ENCODE measurements at regions not wholly inside any gene's neighbourhood (a gene's known extent, or its start where the extent isn't known, plus 50 kb on each side); places are given as distances from the start of the nearest gene placed in this dataset.

- no peak for DNase-seq (ENCODE audit: extremely low read depth, low read depth)
- no peak overlapping the region for H3K4me3 ChIP-seq (replicated peaks; ENCODE audit: low read depth, low read length)
- TF ChIP-seq CTCF (IDR thresholded peaks at IDR 0.05; ENCODE audit: low read depth, low read length, missing control alignments): no peak
These were observed 870.9 kb downstream of the GBE1 start for GRCh38 chr3:80890571-80890970.

GRCh38 chr3:80889535-80889934 lies 871.9 kb downstream of the GBE1 start:
- H3K4me3 ChIP-seq (replicated peaks; ENCODE audit: low read depth, low read length): no peak overlapping the region
- no peak for DNase-seq (ENCODE audit: extremely low read depth, low read depth)
- TF ChIP-seq CTCF (IDR thresholded peaks at IDR 0.05; ENCODE audit: low read depth, low read length, missing control alignments): no peak

GRCh38 chr3:80870476-80871041 lies 890.9 kb downstream of the GBE1 start:
- no peak for DNase-seq (ENCODE audit: extremely low read depth, low read depth)
- H3K4me3 ChIP-seq (replicated peaks; ENCODE audit: low read depth, low read length): no peak overlapping the region
- no peak for TF ChIP-seq CTCF (IDR thresholded peaks at IDR 0.05; ENCODE audit: low read depth, low read length, missing control alignments)

GRCh38 chr3:80855482-80855881 lies 906.0 kb downstream of the GBE1 start:
- TF ChIP-seq CTCF (IDR thresholded peaks at IDR 0.05; ENCODE audit: low read depth, low read length, missing control alignments): no peak
- DNase-seq (ENCODE audit: extremely low read depth, low read depth): no peak
- H3K4me3 ChIP-seq (replicated peaks; ENCODE audit: low read depth, low read length): no peak overlapping the region

- H3K4me3 ChIP-seq (replicated peaks; ENCODE audit: low read depth, low read length): no peak overlapping the region
- no peak for DNase-seq (ENCODE audit: extremely low read depth, low read depth)
- TF ChIP-seq CTCF (IDR thresholded peaks at IDR 0.05; ENCODE audit: low read depth, low read length, missing control alignments): no peak
These were observed 925.0 kb downstream of the GBE1 start for GRCh38 chr3:80836395-80836794.

- no peak for TF ChIP-seq CTCF (IDR thresholded peaks at IDR 0.05; ENCODE audit: low read depth, low read length, missing control alignments)
- H3K4me3 ChIP-seq (replicated peaks; ENCODE audit: low read depth, low read length): no peak overlapping the region
- DNase-seq (ENCODE audit: extremely low read depth, low read depth): no peak
These were observed 953.9 kb downstream of the GBE1 start for GRCh38 chr3:80807577-80807976.

- no peak for DNase-seq (ENCODE audit: extremely low read depth, low read depth)
- no peak overlapping the region for H3K4me3 ChIP-seq (replicated peaks; ENCODE audit: low read depth, low read length)
- no peak for TF ChIP-seq CTCF (IDR thresholded peaks at IDR 0.05; ENCODE audit: low read depth, low read length, missing control alignments)
These were observed 954.8 kb downstream of the GBE1 start for GRCh38 chr3:80806673-80807072.
